H1 (cell line): ENCODE measurements at regions not wholly inside any gene's neighbourhood (a gene's known extent, or its start where the extent isn't known, plus 50 kb on each side); places are given as distances from the start of the nearest gene placed in this dataset.

Source experiments
- SIN3A ChIP-seq, 2 experiments: IDR thresholded peaks in 1 of 2; conservative IDR thresholded peaks in 1 of 2; 2 replicates each; pipeline ENCODE4 v1.6.1; 2011 to 2012; ENCODE audit warnings: low read length in 2 of 2, improper control_type of control experiment in 1 of 2, low read depth in 1 of 2, mild to moderate bottlenecking in 1 of 2
- SIX5 ChIP-seq: IDR thresholded peaks from 2 replicates; pipeline ENCODE4 v1.6.1; 2011; ENCODE audit warnings: mild to moderate bottlenecking, low read depth, low read length
- SP1 ChIP-seq: IDR thresholded peaks from 2 replicates; pipeline ENCODE4 v1.6.1; 2011; ENCODE audit warnings: low read depth, low read length
- SUZ12 ChIP-seq: fragments of 200-600 bp; sonication (generic); IDR thresholded peaks from 2 replicates; pipeline ENCODE4 v1.6.1; 2012; ENCODE audit warnings: mild to moderate bottlenecking, inconsistent platforms, low read length, moderate library complexity, mixed read lengths
- TAF7 ChIP-seq: optimal IDR thresholded peaks from 2 replicates; pipeline ENCODE3; 2011; ENCODE audit warnings: low read depth, mild to moderate bottlenecking, inconsistent platforms, low read length, moderate library complexity, borderline replicate concordance
- TF ChIP-seq, protein P1 (sequence below): fragments of 300-600 bp; sonication (generic); IDR thresholded peaks from 2 replicates; pipeline ENCODE4 v1.7.1; 2012; ENCODE audit warnings: low read length, moderate library complexity, mild to moderate bottlenecking, inconsistent platforms; ENCODE audit not compliant: insufficient replicate concordance
- TF ChIP-seq, protein P2 (sequence below): IDR thresholded peaks from 2 replicates; pipeline ENCODE4 v1.6.1; 2011; ENCODE audit warnings: low read length, improper control_type of control experiment
- TF ChIP-seq, protein P3 (sequence below): IDR thresholded peaks from 2 replicates; pipeline ENCODE4 v1.6.1; 2012; ENCODE audit warnings: inconsistent platforms

DNA sequence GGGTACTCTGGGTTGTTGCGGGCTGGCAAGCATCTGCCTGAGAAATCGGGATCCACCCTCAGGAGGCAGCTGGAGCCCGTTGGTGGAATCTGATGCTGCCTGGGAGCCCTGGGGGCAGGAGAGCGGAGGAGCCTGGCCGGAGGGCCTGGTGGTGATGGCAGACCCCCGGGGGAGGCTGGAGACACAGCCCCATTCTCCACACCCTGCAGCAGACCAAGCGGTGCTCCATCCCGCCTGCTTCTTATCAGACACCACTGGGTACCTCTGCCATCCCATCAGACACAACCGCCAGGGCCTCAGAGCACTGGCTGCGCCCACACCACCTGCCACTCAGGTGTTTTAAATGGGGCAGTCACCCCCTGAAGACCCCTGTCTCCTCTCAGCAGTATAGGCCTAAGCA is 103.9 kb downstream of the RBFOX3 start (continued):
- TF ChIP-seq, protein P1, sequence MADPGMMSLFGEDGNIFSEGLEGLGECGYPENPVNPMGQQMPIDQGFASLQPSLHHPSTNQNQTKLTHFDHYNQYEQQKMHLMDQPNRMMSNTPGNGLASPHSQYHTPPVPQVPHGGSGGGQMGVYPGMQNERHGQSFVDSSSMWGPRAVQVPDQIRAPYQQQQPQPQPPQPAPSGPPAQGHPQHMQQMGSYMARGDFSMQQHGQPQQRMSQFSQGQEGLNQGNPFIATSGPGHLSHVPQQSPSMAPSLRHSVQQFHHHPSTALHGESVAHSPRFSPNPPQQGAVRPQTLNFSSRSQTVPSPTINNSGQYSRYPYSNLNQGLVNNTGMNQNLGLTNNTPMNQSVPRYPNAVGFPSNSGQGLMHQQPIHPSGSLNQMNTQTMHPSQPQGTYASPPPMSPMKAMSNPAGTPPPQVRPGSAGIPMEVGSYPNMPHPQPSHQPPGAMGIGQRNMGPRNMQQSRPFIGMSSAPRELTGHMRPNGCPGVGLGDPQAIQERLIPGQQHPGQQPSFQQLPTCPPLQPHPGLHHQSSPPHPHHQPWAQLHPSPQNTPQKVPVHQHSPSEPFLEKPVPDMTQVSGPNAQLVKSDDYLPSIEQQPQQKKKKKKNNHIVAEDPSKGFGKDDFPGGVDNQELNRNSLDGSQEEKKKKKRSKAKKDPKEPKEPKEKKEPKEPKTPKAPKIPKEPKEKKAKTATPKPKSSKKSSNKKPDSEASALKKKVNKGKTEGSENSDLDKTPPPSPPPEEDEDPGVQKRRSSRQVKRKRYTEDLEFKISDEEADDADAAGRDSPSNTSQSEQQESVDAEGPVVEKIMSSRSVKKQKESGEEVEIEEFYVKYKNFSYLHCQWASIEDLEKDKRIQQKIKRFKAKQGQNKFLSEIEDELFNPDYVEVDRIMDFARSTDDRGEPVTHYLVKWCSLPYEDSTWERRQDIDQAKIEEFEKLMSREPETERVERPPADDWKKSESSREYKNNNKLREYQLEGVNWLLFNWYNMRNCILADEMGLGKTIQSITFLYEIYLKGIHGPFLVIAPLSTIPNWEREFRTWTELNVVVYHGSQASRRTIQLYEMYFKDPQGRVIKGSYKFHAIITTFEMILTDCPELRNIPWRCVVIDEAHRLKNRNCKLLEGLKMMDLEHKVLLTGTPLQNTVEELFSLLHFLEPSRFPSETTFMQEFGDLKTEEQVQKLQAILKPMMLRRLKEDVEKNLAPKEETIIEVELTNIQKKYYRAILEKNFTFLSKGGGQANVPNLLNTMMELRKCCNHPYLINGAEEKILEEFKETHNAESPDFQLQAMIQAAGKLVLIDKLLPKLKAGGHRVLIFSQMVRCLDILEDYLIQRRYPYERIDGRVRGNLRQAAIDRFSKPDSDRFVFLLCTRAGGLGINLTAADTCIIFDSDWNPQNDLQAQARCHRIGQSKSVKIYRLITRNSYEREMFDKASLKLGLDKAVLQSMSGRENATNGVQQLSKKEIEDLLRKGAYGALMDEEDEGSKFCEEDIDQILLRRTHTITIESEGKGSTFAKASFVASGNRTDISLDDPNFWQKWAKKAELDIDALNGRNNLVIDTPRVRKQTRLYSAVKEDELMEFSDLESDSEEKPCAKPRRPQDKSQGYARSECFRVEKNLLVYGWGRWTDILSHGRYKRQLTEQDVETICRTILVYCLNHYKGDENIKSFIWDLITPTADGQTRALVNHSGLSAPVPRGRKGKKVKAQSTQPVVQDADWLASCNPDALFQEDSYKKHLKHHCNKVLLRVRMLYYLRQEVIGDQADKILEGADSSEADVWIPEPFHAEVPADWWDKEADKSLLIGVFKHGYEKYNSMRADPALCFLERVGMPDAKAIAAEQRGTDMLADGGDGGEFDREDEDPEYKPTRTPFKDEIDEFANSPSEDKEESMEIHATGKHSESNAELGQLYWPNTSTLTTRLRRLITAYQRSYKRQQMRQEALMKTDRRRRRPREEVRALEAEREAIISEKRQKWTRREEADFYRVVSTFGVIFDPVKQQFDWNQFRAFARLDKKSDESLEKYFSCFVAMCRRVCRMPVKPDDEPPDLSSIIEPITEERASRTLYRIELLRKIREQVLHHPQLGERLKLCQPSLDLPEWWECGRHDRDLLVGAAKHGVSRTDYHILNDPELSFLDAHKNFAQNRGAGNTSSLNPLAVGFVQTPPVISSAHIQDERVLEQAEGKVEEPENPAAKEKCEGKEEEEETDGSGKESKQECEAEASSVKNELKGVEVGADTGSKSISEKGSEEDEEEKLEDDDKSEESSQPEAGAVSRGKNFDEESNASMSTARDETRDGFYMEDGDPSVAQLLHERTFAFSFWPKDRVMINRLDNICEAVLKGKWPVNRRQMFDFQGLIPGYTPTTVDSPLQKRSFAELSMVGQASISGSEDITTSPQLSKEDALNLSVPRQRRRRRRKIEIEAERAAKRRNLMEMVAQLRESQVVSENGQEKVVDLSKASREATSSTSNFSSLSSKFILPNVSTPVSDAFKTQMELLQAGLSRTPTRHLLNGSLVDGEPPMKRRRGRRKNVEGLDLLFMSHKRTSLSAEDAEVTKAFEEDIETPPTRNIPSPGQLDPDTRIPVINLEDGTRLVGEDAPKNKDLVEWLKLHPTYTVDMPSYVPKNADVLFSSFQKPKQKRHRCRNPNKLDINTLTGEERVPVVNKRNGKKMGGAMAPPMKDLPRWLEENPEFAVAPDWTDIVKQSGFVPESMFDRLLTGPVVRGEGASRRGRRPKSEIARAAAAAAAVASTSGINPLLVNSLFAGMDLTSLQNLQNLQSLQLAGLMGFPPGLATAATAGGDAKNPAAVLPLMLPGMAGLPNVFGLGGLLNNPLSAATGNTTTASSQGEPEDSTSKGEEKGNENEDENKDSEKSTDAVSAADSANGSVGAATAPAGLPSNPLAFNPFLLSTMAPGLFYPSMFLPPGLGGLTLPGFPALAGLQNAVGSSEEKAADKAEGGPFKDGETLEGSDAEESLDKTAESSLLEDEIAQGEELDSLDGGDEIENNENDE, result no peak
- no peak for TF ChIP-seq TAF7
- no peak for TF ChIP-seq SIX5
- TF ChIP-seq, protein P2, sequence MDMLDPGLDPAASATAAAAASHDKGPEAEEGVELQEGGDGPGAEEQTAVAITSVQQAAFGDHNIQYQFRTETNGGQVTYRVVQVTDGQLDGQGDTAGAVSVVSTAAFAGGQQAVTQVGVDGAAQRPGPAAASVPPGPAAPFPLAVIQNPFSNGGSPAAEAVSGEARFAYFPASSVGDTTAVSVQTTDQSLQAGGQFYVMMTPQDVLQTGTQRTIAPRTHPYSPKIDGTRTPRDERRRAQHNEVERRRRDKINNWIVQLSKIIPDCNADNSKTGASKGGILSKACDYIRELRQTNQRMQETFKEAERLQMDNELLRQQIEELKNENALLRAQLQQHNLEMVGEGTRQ, result no peak
- no peak for TF ChIP-seq SIN3A (conservative IDR thresholded peaks at IDR 0.05 in 1 of 2, IDR thresholded peaks at IDR 0.05 in 1 of 2; ENCODE audit: low read depth in 1 of 2, low read length in 2 of 2)
- TF ChIP-seq SUZ12, result no peak
- no peak for TF ChIP-seq SP1
- TF ChIP-seq, protein P3, sequence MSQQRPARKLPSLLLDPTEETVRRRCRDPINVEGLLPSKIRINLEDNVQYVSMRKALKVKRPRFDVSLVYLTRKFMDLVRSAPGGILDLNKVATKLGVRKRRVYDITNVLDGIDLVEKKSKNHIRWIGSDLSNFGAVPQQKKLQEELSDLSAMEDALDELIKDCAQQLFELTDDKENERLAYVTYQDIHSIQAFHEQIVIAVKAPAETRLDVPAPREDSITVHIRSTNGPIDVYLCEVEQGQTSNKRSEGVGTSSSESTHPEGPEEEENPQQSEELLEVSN, result no peak
